IMR-90 (cell line): ENCODE measurements at regions not wholly inside any gene's neighbourhood (a gene's known extent, or its start where the extent isn't known, plus 50 kb on each side); places are given as distances from the start of the nearest gene placed in this dataset.

ENCODE experiments used
- ATAC-seq: fragments of 200-7000 bp; cut with Tn5 transposase; 2 replicates; pipeline ENCODE4 v1.9.1; 2020; ENCODE audit warnings: low read depth, mild to moderate bottlenecking, moderate library complexity
- BruUV-seq: library from RNA; stranded (reverse); fragments of 400-500 nt; replicated peaks from 2 replicates; lab custom pipeline; 2021; lab: Mats Ljungman, UMichigan
- CTCF ChIA-PET: fragments of 300-600 bp; formaldehyde crosslinking; extraction: SDS; loops from one replicate; lab custom pipeline; 2021; ENCODE audit warnings: antibody characterized with exemption; lab: Yijun Ruan, JAX
- POLR2A ChIA-PET: fragments of 300-600 bp; sonication (Branson Sonifier 250); formaldehyde crosslinking; loops from one replicate; lab custom pipeline; 2022; ENCODE audit warnings: antibody characterized with exemption; ENCODE audit not compliant: unreplicated experiment; lab: Charles Lee
- DNase-seq: peaks from one replicate; pipeline ENCODE4 v3.0.0; 2013
- H2AFZ ChIP-seq: replicated peaks from 2 replicates; pipeline ENCODE3; 2013; ENCODE audit warnings: low read length, mild to moderate bottlenecking; ENCODE audit not compliant: poor library complexity
- H2AK5ac ChIP-seq: 2 replicates; pipeline ENCODE4 v1.6.1; 2013; ENCODE audit warnings: low read depth, low read length, inconsistent platforms
- H2AK9ac ChIP-seq: replicated peaks from 2 replicates; pipeline ENCODE3; 2013; ENCODE audit warnings: mild to moderate bottlenecking, low read depth, low read length, moderate library complexity; ENCODE audit not compliant: poor library complexity
- H2BK120ac ChIP-seq: 2 replicates; pipeline ENCODE4 v1.6.1; 2013; ENCODE audit warnings: low read depth, low read length, inconsistent platforms
- H2BK15ac ChIP-seq: 3 replicates; pipeline ENCODE4 v1.6.1; 2013; ENCODE audit warnings: low read depth, low read length, inconsistent platforms
- H2BK20ac ChIP-seq: 2 replicates; pipeline ENCODE4 v1.6.1; 2013; ENCODE audit warnings: low read depth, mild to moderate bottlenecking, inconsistent platforms, low read length, moderate library complexity
- H2BK5ac ChIP-seq: 2 replicates; pipeline ENCODE4 v1.6.1; 2013; ENCODE audit warnings: mild to moderate bottlenecking, low read depth, low read length, inconsistent platforms; ENCODE audit not compliant: poor library complexity, severe bottlenecking
- H3K14ac ChIP-seq: replicated peaks from 2 replicates; pipeline ENCODE4 v1.6.1; 2013; ENCODE audit warnings: low read depth, low read length, inconsistent platforms
- H3K18ac ChIP-seq: 2 replicates; pipeline ENCODE4 v1.6.1; 2013; ENCODE audit warnings: low read depth, low read length, control low read depth
- H3K23ac ChIP-seq: 2 replicates; pipeline ENCODE4 v1.6.1; 2013; ENCODE audit warnings: low read depth, low read length, inconsistent platforms
- H3K27ac ChIP-seq: 2 replicates; pipeline ENCODE4 v1.5.1; 2013; ENCODE audit warnings: mild to moderate bottlenecking, control low read depth, low read length; ENCODE audit not compliant: insufficient read depth
- H3K27me3 ChIP-seq: 2 replicates; pipeline ENCODE4 v1.6.1; 2013; ENCODE audit warnings: low read length; ENCODE audit not compliant: control insufficient read depth, insufficient read depth
- H3K36me3 ChIP-seq: 2 replicates; pipeline ENCODE4 v1.6.1; 2013; ENCODE audit warnings: low read length, mixed read lengths; ENCODE audit not compliant: control insufficient read depth, insufficient read depth
- H3K4ac ChIP-seq: 2 replicates; pipeline ENCODE4 v1.6.1; 2013; ENCODE audit warnings: low read depth, low read length, inconsistent platforms
- H3K4me1 ChIP-seq: 2 replicates; pipeline ENCODE4 v1.6.1; 2013; ENCODE audit warnings: low read length, mixed read lengths; ENCODE audit not compliant: control insufficient read depth, insufficient read depth
- H3K4me2 ChIP-seq: 2 replicates; pipeline ENCODE4 v1.6.1; 2013; ENCODE audit warnings: low read depth, mild to moderate bottlenecking, control low read depth, low read length, moderate library complexity
- H3K4me3 ChIP-seq: 2 replicates; pipeline ENCODE4 v1.5.1; 2013; ENCODE audit warnings: low read depth, mild to moderate bottlenecking, control low read depth, low read length, moderate library complexity; ENCODE audit not compliant: insufficient read depth
- H3K56ac ChIP-seq: 2 replicates; pipeline ENCODE4 v1.6.1; 2013; ENCODE audit warnings: low read length, inconsistent platforms; ENCODE audit not compliant: insufficient read depth; ENCODE audit errors: extremely low read depth
- H3K79me1 ChIP-seq, 2 experiments: 2 replicates each; pipeline ENCODE4 v1.6.1; 2013; ENCODE audit warnings: low read length in 2 of 2, inconsistent platforms in 1 of 2, low read depth in 1 of 2
- H3K9ac ChIP-seq: 2 replicates; pipeline ENCODE4 v1.6.1; 2013; ENCODE audit warnings: low read depth, low read length, control low read depth
- H3K9me1 ChIP-seq: 2 replicates; pipeline ENCODE4 v1.6.1; 2013; ENCODE audit warnings: low read length, inconsistent platforms; ENCODE audit not compliant: insufficient read depth
- H3K9me3 ChIP-seq: 2 replicates; pipeline ENCODE4 v1.6.1; 2013; ENCODE audit warnings: low read length; ENCODE audit not compliant: control insufficient read depth, insufficient read depth
- H4K20me1 ChIP-seq: 2 replicates; pipeline ENCODE4 v1.6.1; 2013; ENCODE audit warnings: low read length, inconsistent platforms; ENCODE audit not compliant: insufficient read depth
- H4K5ac ChIP-seq: 2 replicates; pipeline ENCODE4 v1.6.1; 2013; ENCODE audit warnings: mild to moderate bottlenecking, low read depth, low read length, control low read depth
- H4K8ac ChIP-seq, 2 experiments: 2 replicates each; pipeline ENCODE4 v1.6.1; 2013; ENCODE audit warnings: low read depth in 2 of 2, low read length in 2 of 2, control low read depth in 1 of 2, inconsistent platforms in 1 of 2
- H4K91ac ChIP-seq: 2 replicates; pipeline ENCODE4 v1.6.1; 2013; ENCODE audit warnings: low read depth, low read length, inconsistent platforms; ENCODE audit not compliant: insufficient read depth
- CEBPB ChIP-seq: IDR thresholded peaks from 2 replicates; pipeline ENCODE4 v1.6.1; 2012; ENCODE audit warnings: low read depth, low read length, improper control_type of control experiment
- CHD1 ChIP-seq: IDR thresholded peaks from 2 replicates; pipeline ENCODE4 v1.6.1; 2012; ENCODE audit warnings: low read depth, low read length, improper control_type of control experiment
- CTCF ChIP-seq: conservative IDR thresholded peaks from 2 replicates; pipeline ENCODE4 v1.5.1; 2012; ENCODE audit warnings: mild to moderate bottlenecking, low read depth, low read length, improper control_type of control experiment
- ELK1 ChIP-seq: fragments of 150-350 bp; IDR thresholded peaks from 2 replicates; pipeline ENCODE4 v1.6.1; 2016; ENCODE audit warnings: low read depth, mild to moderate bottlenecking, low read length, moderate library complexity, borderline replicate concordance
- MAFK ChIP-seq: IDR thresholded peaks from 2 replicates; pipeline ENCODE4 v1.6.1; 2012; ENCODE audit warnings: low read depth, low read length, improper control_type of control experiment
- MXI1 ChIP-seq: IDR thresholded peaks from 2 replicates; pipeline ENCODE4 v1.6.1; 2012; ENCODE audit warnings: low read depth, mild to moderate bottlenecking, low read length, moderate library complexity, borderline replicate concordance
- POLR2A ChIP-seq: IDR thresholded peaks from 2 replicates; pipeline ENCODE4 v1.6.1; 2012; ENCODE audit warnings: mild to moderate bottlenecking, low read depth, low read length
- SMC3 ChIP-seq: fragments of 150-350 bp; IDR thresholded peaks from 2 replicates; pipeline ENCODE4 v1.6.1; 2016; ENCODE audit warnings: low read depth, mild to moderate bottlenecking, antibody characterized with exemption, low read length, moderate library complexity
- USF2 ChIP-seq: fragments of 150-350 bp; IDR thresholded peaks from 2 replicates; pipeline ENCODE4 v1.6.1; 2017; ENCODE audit warnings: mild to moderate bottlenecking, antibody characterized with exemption, low read length, low read depth
- WGBS, 2 experiments: methylation state at CpG; one replicate each; pipeline versions ENCODE4 v1.1.5 to v1.1.7; 2013; ENCODE audit warnings: missing lambda C conversion rate in 2 of 2; ENCODE audit not compliant: insufficient read length in 1 of 2; ENCODE audit errors: extremely low coverage in 2 of 2; 5-methylcytosine and 5-hydroxymethylcytosine counted together
- dilution Hi-C: fragments of 300-500 bp; cut with HindIII; formaldehyde crosslinking; loops from one replicate; pipeline ENCODE4 v1.14.3; 2018; ENCODE audit warnings: low sequenced_read_pairs; ENCODE audit not compliant: unreplicated experiment
- in situ Hi-C: fragments of 300-500 bp; cut with MboI; formaldehyde crosslinking; loops from 3 replicates; pipeline ENCODE4 v1.14.3; 2019; ENCODE audit warnings: low sequenced_read_pairs, inconsistent platforms, mixed read lengths
- intact Hi-C: fragments of 100-400 bp; cut with micrococcal nuclease; formaldehyde crosslinking; loops from 2 replicates; pipeline ENCODE4 v1.10.0; 2022

- H2BK5ac ChIP-seq = no peak overlapping the region
- no peaks in the 10 kb centered on the region for H3K9me1 ChIP-seq
- POLR2A ChIA-PET = no interaction called here
- H2BK120ac ChIP-seq = no peak overlapping the region
- no peaks in the 10 kb centered on the region for H3K79me1 ChIP-seq
- H4K20me1 ChIP-seq = no peaks in the 10 kb centered on the region
- H3K27me3 ChIP-seq = no peaks in the 10 kb centered on the region
- dilution Hi-C loops (no loop called here), intact Hi-C loops (no loop called here), in situ Hi-C loops (no loop called here)
- no peak overlapping the region for H3K56ac ChIP-seq
- H4K5ac ChIP-seq = no peak overlapping the region
- TF ChIP-seq POLR2A (no peak), MAFK (no peak), USF2 (no peak), ELK1 (no peak), CHD1 (no peak), SMC3 (no peak), MXI1 (no peak), CEBPB (no peak), CTCF (no peak)
- no peak overlapping the region for H3K4me3 ChIP-seq
- no peak overlapping the region for H3K23ac ChIP-seq
- H4K91ac ChIP-seq = no peak overlapping the region
- H2BK15ac ChIP-seq = no peak overlapping the region
- no peak overlapping the region for H3K9ac ChIP-seq
- no TSS peak for BruUV-seq
- H3K18ac ChIP-seq = no peak overlapping the region
- DNase-seq (no peak), ATAC-seq (no peak)
- no peaks in the 10 kb centered on the region for H3K4me1 ChIP-seq
- no peak overlapping the region for H2AK5ac ChIP-seq
- no peak overlapping the region for H3K4ac ChIP-seq
- CTCF ChIA-PET = no interaction called here
- H3K14ac ChIP-seq = no peak overlapping the region
- no peaks in the 10 kb centered on the region for H3K9me3 ChIP-seq
- no CpG with 5 or more reads among the region's 2 CpGs for WGBS, 2 experiments
- H4K8ac ChIP-seq = no peak overlapping the region
- H2AFZ ChIP-seq = no peak overlapping the region
- no peak overlapping the region for H3K4me2 ChIP-seq
- no peaks in the 10 kb centered on the region for H3K36me3 ChIP-seq
- no peak overlapping the region for H2AK9ac ChIP-seq
- no peak overlapping the region for H2BK20ac ChIP-seq
- H3K27ac ChIP-seq = no peak overlapping the region
These were observed 800.5 kb upstream of the DIAPH2 start for GRCh38 chrX:95884186-95884585.
